Brain pericyte (primary cell): ENCODE measurements at regions not wholly inside any gene's neighbourhood (a gene's known extent, or its start where the extent isn't known, plus 50 kb on each side); places are given as distances from the start of the nearest gene placed in this dataset.
"Not testable (repeated sequence)": the region's sequence is repeated elsewhere in the genome, so short reads cannot be mapped to it uniquely, and the experiment has no call there.

Experiments used
- DNase-seq: peaks from one replicate; pipeline ENCODE4 v3.0.0-alpha.2; 2012; ENCODE audit warnings: low read depth, low spot score

- DNase-seq = no peak
These were observed 104.7 kb upstream of the RAP1B start for GRCh38 chr12:68505970-68506369.

DNA sequence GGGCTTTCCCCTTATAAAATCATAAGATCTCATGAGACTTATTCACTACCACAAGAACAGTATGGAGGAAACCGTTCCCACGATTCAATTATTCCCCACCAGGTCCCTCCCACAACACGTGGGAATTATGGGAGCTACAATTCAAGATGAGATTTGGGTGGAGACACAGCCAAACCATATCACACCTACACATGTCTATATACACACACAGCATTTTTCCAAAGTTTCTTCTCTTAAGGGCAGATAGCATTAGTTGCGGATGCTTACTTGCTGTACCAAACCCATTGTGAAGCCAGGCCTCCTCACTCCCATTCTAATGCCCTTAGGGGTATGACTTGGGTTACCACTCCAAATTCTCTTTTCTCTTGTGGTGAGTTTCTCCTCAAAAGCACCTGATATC lies 104.1 kb upstream of the RAP1B start:
- DNase-seq = no peak

- no peak for DNase-seq
These were observed 103.0 kb upstream of the RAP1B start for GRCh38 chr12:68507657-68508056.

GRCh38 chr12:68508576-68508975 lies 102.1 kb upstream of the RAP1B start:
- DNase-seq = no peak

DNA sequence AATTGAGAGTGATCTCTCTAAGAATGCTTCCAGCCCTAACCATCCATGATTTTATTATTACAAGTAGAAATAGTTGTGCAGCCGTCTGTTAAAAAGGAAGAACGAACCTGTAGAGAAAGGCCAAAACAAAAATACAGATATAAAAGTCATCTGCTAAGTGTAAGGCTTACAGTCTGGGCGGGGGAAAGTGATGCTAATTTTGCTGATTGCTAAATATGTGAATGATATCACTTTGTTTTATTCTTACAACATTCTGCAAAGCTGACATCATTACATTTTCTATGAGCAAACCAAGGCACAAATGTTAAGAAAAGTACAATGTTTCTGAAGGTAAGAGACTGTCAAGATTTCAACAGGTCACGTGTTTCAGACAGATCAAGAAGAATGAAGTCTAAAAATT lies 101.5 kb upstream of the RAP1B start:
- DNase-seq = no peak

DNA sequence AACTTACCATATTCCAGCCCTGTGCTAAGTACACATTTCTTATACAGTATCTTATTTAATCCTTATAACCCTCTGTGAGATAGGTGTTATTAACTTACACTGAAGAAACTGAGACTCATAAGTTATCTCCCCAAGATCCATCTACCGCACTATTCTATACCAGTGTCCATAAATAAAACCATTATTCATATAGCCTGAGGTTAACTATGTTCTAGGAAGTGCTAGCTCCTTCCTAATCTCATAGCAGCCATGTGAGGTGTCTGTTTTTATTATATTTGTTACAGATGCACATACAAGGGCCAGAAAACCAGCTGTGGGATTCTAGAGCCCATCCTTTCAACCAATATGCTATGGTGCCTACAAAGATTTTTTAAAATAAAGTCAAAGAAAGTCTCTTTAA lies 100.3 kb upstream of the RAP1B start:
- no peak for DNase-seq

- DNase-seq = no peak
These were observed 95.8 kb upstream of the RAP1B start for GRCh38 chr12:68514807-68515411.

DNA sequence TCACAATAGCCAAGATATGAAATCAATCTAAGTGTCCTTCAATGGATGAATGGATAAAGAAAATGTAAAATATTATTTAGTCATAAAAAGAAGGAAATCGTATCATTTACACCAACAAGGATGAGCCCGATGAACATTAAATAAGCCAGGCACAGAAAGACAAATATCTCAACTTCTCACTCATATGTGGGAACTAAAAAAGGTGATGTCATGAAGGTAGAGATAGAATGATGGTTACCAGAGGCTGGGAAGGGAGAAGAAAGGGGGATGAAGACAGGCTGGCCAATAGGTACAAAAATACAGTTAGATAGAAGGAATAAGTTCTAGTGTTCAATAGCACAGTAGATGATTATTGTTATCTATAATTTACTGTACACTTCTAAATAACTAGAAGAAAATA lies 94.9 kb upstream of the RAP1B start:
- DNase-seq = no peak

DNA sequence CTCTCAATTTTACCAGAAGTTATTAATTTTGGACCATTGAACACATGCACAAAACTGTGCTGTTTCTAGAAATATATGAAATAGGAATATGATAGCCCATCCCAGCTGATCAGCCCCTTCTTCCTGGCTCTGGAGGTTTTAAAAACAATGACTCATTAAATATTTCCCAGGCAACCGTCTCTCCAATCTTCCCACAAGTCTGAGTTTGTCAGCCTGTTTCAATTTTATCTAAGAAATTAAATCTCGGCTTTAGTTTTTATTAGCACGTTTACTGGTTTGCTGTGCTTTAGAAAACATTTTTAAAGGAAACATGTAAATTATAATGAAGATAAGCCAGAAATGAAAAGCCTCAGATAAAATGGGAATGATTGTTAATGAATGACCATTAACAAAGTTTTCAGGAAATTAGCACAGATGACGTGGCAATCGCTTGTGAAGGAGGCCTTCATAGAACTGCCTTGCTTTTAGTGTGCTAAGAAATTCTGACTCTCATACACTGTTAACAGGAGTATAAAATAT lies 89.3 kb upstream of the RAP1B start:
- peak; percentile 49 for DNase-seq

DNA sequence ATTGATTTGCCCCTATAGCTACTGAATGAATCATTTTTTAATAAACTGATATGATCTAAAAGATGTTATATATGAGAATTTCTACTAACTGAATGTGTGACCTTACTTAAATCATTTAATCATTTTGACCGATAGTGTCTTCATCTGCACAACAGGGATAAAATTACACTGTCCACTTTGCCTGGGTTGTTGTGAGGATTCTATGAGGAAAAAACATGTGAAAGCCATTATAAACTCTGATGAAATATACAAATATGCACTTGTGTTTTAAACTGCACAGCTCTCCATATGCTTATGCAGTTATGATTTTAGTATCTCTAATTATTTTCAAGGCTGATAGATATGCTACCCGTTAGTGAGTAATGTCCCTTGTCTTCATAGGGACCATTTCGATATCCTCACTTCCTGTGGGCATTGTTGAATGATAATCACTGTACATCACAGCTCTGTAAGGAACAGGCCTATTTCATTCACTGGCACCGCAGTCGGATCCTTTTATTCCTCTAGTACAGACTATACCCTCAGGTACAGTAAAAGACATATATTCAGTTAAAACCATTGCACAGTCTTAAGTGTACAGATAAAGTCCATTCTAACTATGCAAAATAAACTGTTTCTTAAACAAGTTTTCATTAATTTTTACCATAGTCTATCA lies 88.7 kb upstream of the RAP1B start:
- no peak for DNase-seq

GRCh38 chr12:68529466-68529865 lies 81.2 kb upstream of the RAP1B start:
- no peak for DNase-seq

DNA sequence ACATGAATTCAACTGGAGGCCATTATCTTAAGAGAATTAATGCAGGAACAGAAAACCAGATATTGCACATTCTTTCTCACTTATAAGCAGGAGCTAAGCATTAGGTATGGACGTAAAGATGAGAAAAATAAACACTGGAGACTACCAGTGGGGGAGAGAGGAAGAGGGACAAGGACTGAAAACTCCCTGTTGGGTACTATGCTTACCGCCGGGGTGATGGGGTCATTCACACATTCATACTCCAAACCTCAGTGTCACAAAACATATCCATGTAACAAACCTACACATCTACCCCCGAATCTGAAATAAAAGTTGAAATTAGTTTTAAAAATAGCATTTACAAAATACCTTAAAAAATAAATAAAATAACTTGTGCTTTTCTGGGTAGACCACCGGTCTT lies 80.8 kb upstream of the RAP1B start:
- DNase-seq = no peak

- no peak for DNase-seq
These were observed 80.4 kb upstream of the RAP1B start for GRCh38 chr12:68530299-68530698.

GRCh38 chr12:68530965-68531364 lies 79.7 kb upstream of the RAP1B start:
- peak; percentile 72 for DNase-seq

DNA sequence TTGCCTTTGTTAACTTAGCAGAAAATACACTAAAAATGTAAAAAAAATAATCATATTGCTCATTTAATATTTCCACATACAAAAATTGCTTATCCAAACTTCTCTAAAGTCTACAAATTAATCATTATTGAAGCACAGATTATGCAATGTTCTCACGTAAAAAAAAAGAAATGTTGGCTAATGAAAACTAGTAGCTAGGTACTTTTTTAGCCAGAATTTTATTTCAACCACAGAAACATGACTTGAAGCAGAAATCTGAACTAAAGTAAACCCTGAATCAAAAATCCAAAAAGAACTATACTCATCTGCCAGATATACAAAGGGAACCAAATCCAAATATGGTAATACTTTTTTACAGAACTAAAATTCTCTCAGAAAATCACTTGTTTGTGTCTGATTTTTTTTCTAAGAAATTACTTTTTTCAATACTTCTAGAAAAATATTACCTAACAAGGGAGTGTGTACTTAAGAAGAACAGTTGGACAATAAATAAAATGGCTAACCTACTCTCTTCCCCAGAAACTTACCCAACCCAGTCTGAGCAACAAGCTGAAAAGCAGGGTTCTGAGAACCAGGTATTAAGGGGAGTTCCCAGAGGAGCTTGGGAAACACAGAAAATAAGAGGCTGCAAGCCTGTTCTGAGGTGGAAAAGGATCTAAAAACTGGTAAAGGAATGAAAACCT lies 78.4 kb upstream of the RAP1B start:
- DNase-seq = no peak

DNA sequence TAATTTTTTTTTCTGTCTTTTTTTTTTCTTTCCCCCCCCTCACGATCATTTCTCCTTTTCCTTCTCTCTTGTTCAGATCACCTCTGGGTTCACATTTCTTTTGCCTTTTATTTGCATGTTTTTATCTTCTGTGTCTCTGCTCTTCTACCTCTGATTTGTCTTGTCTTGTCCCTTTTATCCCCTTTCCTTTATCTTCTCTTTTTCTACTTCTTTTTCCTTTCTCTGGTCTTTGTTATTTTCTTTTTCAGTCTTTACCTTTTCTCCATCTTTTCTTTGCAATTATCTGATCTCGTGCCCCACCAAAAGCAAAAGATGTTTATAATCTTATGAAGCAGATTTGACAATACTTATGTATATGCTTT lies 77.8 kb upstream of the RAP1B start:
- DNase-seq = no peak

DNA sequence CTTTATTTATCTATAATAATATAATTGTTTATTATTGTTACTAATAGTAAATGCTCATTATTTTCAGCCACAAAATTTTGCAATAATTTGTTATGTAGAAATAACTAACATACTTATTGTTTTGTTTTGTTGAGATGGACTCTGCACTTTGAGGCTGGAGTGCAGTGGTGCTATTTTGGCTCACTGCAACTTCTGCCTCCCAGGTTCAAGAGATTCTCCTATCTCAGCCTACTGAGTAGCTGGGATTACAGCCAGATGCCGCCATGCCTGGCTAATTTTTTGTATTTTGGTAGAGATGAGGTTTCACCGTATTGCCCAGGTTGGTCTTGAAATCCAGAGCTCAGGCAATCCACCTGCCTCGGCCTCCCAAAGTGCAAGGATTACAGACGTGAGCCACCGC lies 76.6 kb upstream of the RAP1B start:
- DNase-seq = no peak

DNA sequence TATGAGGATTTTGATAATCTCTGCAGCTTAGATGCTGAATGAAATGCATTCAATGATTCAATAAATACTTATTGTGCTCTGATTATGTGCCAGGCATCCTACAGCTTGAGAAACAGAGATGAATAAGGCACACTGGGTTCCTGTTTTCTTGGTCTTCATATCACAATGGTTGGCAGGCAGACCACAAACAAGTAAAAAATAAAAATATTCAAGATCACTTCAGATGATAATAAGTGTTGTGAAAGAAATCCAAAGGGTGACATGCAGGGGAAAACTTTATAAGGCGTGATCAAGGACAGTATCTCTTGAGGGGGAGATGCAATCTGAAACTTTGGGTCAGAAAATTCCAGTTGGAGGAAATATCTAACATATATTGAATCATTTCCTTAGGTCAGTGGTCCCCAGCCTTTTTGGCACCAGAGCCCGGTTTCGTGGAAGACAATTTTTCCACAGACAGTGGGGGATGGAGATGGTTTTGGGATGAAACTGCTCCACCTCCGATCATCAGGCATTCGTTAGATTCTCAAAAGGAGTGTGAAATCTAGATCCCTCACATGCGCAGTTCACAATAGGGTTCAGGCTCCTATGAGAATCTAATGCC lies 73.7 kb upstream of the RAP1B start:
- DNase-seq = no peak

- no peak for DNase-seq
These were observed 73.1 kb upstream of the RAP1B start for GRCh38 chr12:68537571-68537970.

GRCh38 chr12:68538726-68539614 lies 71.7 kb upstream of the RAP1B start:
- no peak for DNase-seq

DNA sequence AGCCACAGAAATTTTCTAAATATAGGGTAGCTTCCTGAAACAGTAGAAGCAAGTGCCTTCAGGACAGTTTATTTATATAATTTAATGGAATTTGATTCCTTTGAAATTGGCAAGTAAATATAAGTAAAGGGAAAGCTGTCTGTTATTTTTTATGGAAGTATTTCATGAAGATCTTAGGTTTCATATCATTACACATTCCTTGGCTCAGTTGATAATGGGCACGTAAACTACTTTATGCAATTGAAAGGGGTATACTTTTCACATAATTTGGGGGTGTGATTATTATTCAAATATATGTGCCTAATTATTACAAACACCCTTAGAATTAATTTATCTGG lies 71.1 kb upstream of the RAP1B start:
- DNase-seq = no peak

- not testable (repeated sequence) for DNase-seq
These were observed 69.9 kb upstream of the RAP1B start for GRCh38 chr12:68540768-68541167.
